ENCODE measurements at regions not wholly inside any gene's neighbourhood (a gene's known extent, or its start where the extent isn't known, plus 50 kb on each side); places are given as distances from the start of the nearest gene placed in this dataset.

GRCh38 chr6:98215531-98215930 lies 618.8 kb upstream of the POU3F2 start:
- TF ChIP-seq SUZ12 (IDR thresholded peaks at IDR 0.05; ENCODE audit: extremely low read depth, insufficient read depth, insufficient read length) (no peak), ZNF274 (IDR thresholded peaks at IDR 0.05; ENCODE audit: low read depth, low read length) (no peak)
